GM20431 (cell line): ENCODE measurements at regions not wholly inside any gene's neighbourhood (a gene's known extent, or its start where the extent isn't known, plus 50 kb on each side); places are given as distances from the start of the nearest gene placed in this dataset.

Experiments
- in situ Hi-C: fragments of 300-500 bp; cut with MseI, MboI; formaldehyde crosslinking; loops from one replicate; pipeline ENCODE4 v1.15.0; 2020; ENCODE audit warnings: low sequenced_read_pairs; ENCODE audit not compliant: unreplicated experiment

- in situ Hi-C loops, result no loop called here
Measured at GRCh38 chr16:64339052-64339770, 782.7 kb downstream of the CDH11 start.

GRCh38 chr16:64321881-64322280 is 800.0 kb downstream of the CDH11 start:
- in situ Hi-C loops, result no loop called here

GRCh38 chr16:64321066-64321465 is 800.8 kb downstream of the CDH11 start:
- in situ Hi-C loops, result no loop called here

GRCh38 chr16:64317601-64318000 is 804.3 kb downstream of the CDH11 start:
- in situ Hi-C loops, result no loop called here

GRCh38 chr16:64313726-64314125 is 808.1 kb downstream of the CDH11 start:
- in situ Hi-C loops, result no loop called here

- in situ Hi-C loops, result no loop called here
Measured at GRCh38 chr16:64312980-64313379, 808.9 kb downstream of the CDH11 start.

- in situ Hi-C loops, result no loop called here
Measured at GRCh38 chr16:64312292-64312691, 809.6 kb downstream of the CDH11 start.

- in situ Hi-C loops, result no loop called here
Measured at GRCh38 chr16:64311241-64311640, 810.6 kb downstream of the CDH11 start.

- in situ Hi-C loops, result no loop called here
Measured at GRCh38 chr16:64309398-64310110, 812.3 kb downstream of the CDH11 start.

- in situ Hi-C loops, result no loop called here
Measured at GRCh38 chr16:64308721-64309120, 813.1 kb downstream of the CDH11 start.

- in situ Hi-C loops, result no loop called here
Measured at GRCh38 chr16:64307431-64307830, 814.4 kb downstream of the CDH11 start.

- in situ Hi-C loops, result no loop called here
Measured at GRCh38 chr16:64305663-64306062, 816.2 kb downstream of the CDH11 start.

GRCh38 chr16:64304951-64305350 is 816.9 kb downstream of the CDH11 start:
- in situ Hi-C loops, result no loop called here

- in situ Hi-C loops, result no loop called here
Measured at GRCh38 chr16:64304396-64304795, 817.5 kb downstream of the CDH11 start.

GRCh38 chr16:64297863-64298600 is 823.8 kb downstream of the CDH11 start:
- in situ Hi-C loops, result no loop called here

GRCh38 chr16:64295466-64295865 is 826.4 kb downstream of the CDH11 start:
- in situ Hi-C loops, result no loop called here

GRCh38 chr16:64292953-64293352 is 828.9 kb downstream of the CDH11 start:
- in situ Hi-C loops, result no loop called here

- in situ Hi-C loops, result no loop called here
Measured at GRCh38 chr16:64292161-64292560, 829.7 kb downstream of the CDH11 start.

GRCh38 chr16:64290461-64290860 is 831.4 kb downstream of the CDH11 start:
- in situ Hi-C loops, result no loop called here

- in situ Hi-C loops, result no loop called here
Measured at GRCh38 chr16:64287655-64288528, 834.0 kb downstream of the CDH11 start.
